ENCODE measurements at regions not wholly inside any gene's neighbourhood (a gene's known extent, or its start where the extent isn't known, plus 50 kb on each side); places are given as distances from the start of the nearest gene placed in this dataset.

- no TSS peak for BruUV-seq (replicated peaks)
- TF ChIP-seq CTCF (conservative IDR thresholded peaks at IDR 0.05; ENCODE audit: low read depth, low read length), result no peak
- TF ChIP-seq EZH2phosphoT487 (IDR thresholded peaks at IDR 0.05; ENCODE audit: borderline replicate concordance, low read length), result no peak
- no peak for TF ChIP-seq EZH2 (IDR thresholded peaks at IDR 0.05; ENCODE audit: low read length, unreplicated experiment)
- Histone ChIP-seq H3K4me2 (ENCODE audit: low read length) (no peak overlapping the region), H2AFZ (ENCODE audit: low read length) (no peak overlapping the region), H4K20me1 (ENCODE audit: low read length) (no peaks in the 10 kb centered on the region), H3K9me3 (ENCODE audit: low read length) (no peaks in the 10 kb centered on the region), H3K4me3 (ENCODE audit: low read length) (no peak overlapping the region), H3K9me2 (replicated peaks; ENCODE audit: low read length) (no peaks in the 10 kb centered on the region), H3K27me3 (ENCODE audit: low read length) (no peaks in the 10 kb centered on the region), H3F3A (ENCODE audit: low read length, unreplicated experiment) (no peaks in the 10 kb centered on the region), H3K4me1 (ENCODE audit: insufficient read depth, low read length) (no peaks in the 10 kb centered on the region), H3K9ac (ENCODE audit: low read length) (no peak overlapping the region), H3K36me3 (ENCODE audit: low read depth, low read length) (no peaks in the 10 kb centered on the region), H3K27ac (ENCODE audit: low read length) (no peak overlapping the region), H3K79me2 (ENCODE audit: low read length) (no peaks in the 10 kb centered on the region)
- POLR2A ChIA-PET (ENCODE audit: unreplicated experiment), result no interaction called here
- CTCF ChIA-PET, result no interaction called here
- DNase-seq, result no peak
- intact Hi-C loops (cut with micrococcal nuclease), result no loop called here
- ATAC-seq, result no peak
These were observed 298.4 kb upstream of the MTNR1B start for GRCh38 chr11:92671081-92671480.

- POLR2A ChIA-PET (ENCODE audit: unreplicated experiment), result no interaction called here
- CTCF ChIA-PET, result no interaction called here
- intact Hi-C loops (cut with micrococcal nuclease), result no loop called here
These were observed 294.1 kb upstream of the MTNR1B start for GRCh38 chr11:92675303-92675702.

GRCh38 chr11:92675810-92676209 is 293.6 kb upstream of the MTNR1B start:
- ChIA-PET CTCF (no interaction called here), POLR2A (ENCODE audit: unreplicated experiment) (no interaction called here)
- Histone ChIP-seq H2AFZ (ENCODE audit: low read length) (no peak overlapping the region), H3K36me3 (ENCODE audit: low read depth, low read length) (no peaks in the 10 kb centered on the region), H3K9me2 (replicated peaks; ENCODE audit: low read length) (no peaks in the 10 kb centered on the region), H3K4me1 (ENCODE audit: insufficient read depth, low read length) (no peaks in the 10 kb centered on the region), H4K20me1 (ENCODE audit: low read length) (no peaks in the 10 kb centered on the region), H3K4me3 (ENCODE audit: low read length) (no peak overlapping the region), H3K9ac (ENCODE audit: low read length) (no peak overlapping the region), H3K79me2 (ENCODE audit: low read length) (no peaks in the 10 kb centered on the region), H3K4me2 (ENCODE audit: low read length) (no peak overlapping the region), H3K27ac (ENCODE audit: low read length) (no peak overlapping the region), H3F3A (ENCODE audit: low read length, unreplicated experiment) (no peaks in the 10 kb centered on the region), H3K27me3 (ENCODE audit: low read length) (no peaks in the 10 kb centered on the region), H3K9me3 (ENCODE audit: low read length) (peaks cover 16% of the 10 kb centered on the region; the same call in 1 of the 2 replicates)
- DNase-seq, result no peak
- ATAC-seq, result no peak
- intact Hi-C loops (cut with micrococcal nuclease), result no loop called here
- TF ChIP-seq EZH2 (IDR thresholded peaks at IDR 0.05; ENCODE audit: low read length, unreplicated experiment), result no peak
- TF ChIP-seq EZH2phosphoT487 (IDR thresholded peaks at IDR 0.05; ENCODE audit: borderline replicate concordance, low read length), result no peak
- TF ChIP-seq CTCF (conservative IDR thresholded peaks at IDR 0.05; ENCODE audit: low read depth, low read length), result no peak
- BruUV-seq (replicated peaks), result no TSS peak

More at GRCh38 chr11:92675303-92675702, 294.1 kb upstream of the MTNR1B start:
- no peak for ATAC-seq
- no peak overlapping the region for H3K27ac ChIP-seq (ENCODE audit: low read length)
- H3K27me3 ChIP-seq (ENCODE audit: low read length), result no peaks in the 10 kb centered on the region
- no peak overlapping the region for H2AFZ ChIP-seq (ENCODE audit: low read length)
- no peaks in the 10 kb centered on the region for H4K20me1 ChIP-seq (ENCODE audit: low read length)
- no peak overlapping the region for H3K9ac ChIP-seq (ENCODE audit: low read length)
- H3K4me1 ChIP-seq (ENCODE audit: insufficient read depth, low read length), result no peaks in the 10 kb centered on the region
- H3K9me3 ChIP-seq (ENCODE audit: low read length), result peaks cover 13% of the 10 kb centered on the region; the same call in 1 of the 2 replicates
- H3K79me2 ChIP-seq (ENCODE audit: low read length), result no peaks in the 10 kb centered on the region
- H3K4me3 ChIP-seq (ENCODE audit: low read length), result no peak overlapping the region
- H3K9me2 ChIP-seq (replicated peaks; ENCODE audit: low read length), result no peaks in the 10 kb centered on the region
- H3K36me3 ChIP-seq (ENCODE audit: low read depth, low read length), result no peaks in the 10 kb centered on the region
- DNase-seq, result no peak
- no peaks in the 10 kb centered on the region for H3F3A ChIP-seq (ENCODE audit: low read length, unreplicated experiment)
- no peak overlapping the region for H3K4me2 ChIP-seq (ENCODE audit: low read length)
- TF ChIP-seq CTCF (conservative IDR thresholded peaks at IDR 0.05; ENCODE audit: low read depth, low read length) (no peak), EZH2phosphoT487 (IDR thresholded peaks at IDR 0.05; ENCODE audit: borderline replicate concordance, low read length) (no peak), EZH2 (IDR thresholded peaks at IDR 0.05; ENCODE audit: low read length, unreplicated experiment) (no peak)
- no TSS peak for BruUV-seq (replicated peaks)
